HUES6 (cell line): ENCODE measurements at regions not wholly inside any gene's neighbourhood (a gene's known extent, or its start where the extent isn't known, plus 50 kb on each side); places are given as distances from the start of the nearest gene placed in this dataset.

Experiments
- H3K27ac ChIP-seq: 2 replicates; pipeline ENCODE4 v1.7.0; 2013; ENCODE audit warnings: low read depth, mild to moderate bottlenecking, low read length, inconsistent platforms
- H3K27me3 ChIP-seq: 2 replicates; pipeline ENCODE4 v1.6.1; 2013; ENCODE audit warnings: low read length; ENCODE audit not compliant: control insufficient read depth, insufficient read depth
- H3K36me3 ChIP-seq: 2 replicates; pipeline ENCODE4 v1.6.1; 2013; ENCODE audit warnings: low read length; ENCODE audit not compliant: control insufficient read depth, insufficient read depth
- H3K4me1 ChIP-seq: 2 replicates; pipeline ENCODE4 v1.6.1; 2013; ENCODE audit warnings: low read length; ENCODE audit not compliant: control insufficient read depth, insufficient read depth
- H3K4me3 ChIP-seq: 2 replicates; pipeline ENCODE4 v1.5.1; 2013; ENCODE audit warnings: low read depth, low read length
- H3K9ac ChIP-seq: one replicate; pipeline ENCODE4 v1.6.1; 2013; ENCODE audit warnings: mild to moderate bottlenecking, low read length
- H3K9me3 ChIP-seq: 2 replicates; pipeline ENCODE4 v1.6.1; 2013; ENCODE audit warnings: low read depth, low read length; ENCODE audit not compliant: control insufficient read depth, insufficient read depth

DNA sequence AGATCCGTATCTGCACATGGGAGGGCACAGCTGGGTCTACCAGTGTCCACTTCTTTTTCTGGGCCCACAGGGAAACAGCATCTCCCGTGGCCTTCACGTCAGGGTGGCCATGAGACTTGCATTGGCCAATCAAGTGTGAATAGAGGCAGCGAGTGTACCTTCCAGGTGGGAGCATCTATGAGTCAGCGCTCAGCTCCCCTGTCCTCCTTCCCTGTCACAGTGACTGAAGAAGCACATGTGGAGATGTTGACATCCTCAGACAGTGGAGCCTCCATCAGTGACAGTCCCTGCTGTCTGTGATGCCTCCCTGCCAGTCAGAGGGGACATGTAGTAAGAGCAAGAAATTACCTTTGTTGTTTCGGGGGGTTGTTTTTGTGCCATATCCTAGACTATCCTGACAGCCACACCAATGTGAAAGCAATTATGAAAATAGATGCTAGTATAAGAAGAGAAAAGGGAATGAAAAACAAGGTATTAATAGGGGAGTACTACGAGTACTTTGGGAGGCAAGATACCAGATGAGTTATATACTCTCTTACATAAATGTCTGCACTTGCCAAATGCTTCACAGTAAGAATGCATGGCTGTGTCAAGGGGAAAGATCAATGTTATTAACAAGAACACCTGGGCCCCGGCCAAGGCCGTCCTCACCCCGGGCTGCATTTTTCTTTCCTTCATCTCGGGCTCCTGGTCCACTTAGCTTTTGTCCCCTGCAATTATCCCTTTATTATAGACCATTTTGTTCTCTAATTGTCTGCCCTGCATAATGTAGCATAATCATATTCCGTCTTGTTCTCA is 86.0 kb downstream of the MATN1 start:
- Histone ChIP-seq H3K4me3 (no peak overlapping the region), H3K9ac (no peak overlapping the region), H3K36me3 (no peaks in the 10 kb centered on the region), H3K9me3 (no peaks in the 10 kb centered on the region), H3K27ac (no peak overlapping the region), H3K27me3 (no peaks in the 10 kb centered on the region), H3K4me1 (no peaks in the 10 kb centered on the region)

DNA sequence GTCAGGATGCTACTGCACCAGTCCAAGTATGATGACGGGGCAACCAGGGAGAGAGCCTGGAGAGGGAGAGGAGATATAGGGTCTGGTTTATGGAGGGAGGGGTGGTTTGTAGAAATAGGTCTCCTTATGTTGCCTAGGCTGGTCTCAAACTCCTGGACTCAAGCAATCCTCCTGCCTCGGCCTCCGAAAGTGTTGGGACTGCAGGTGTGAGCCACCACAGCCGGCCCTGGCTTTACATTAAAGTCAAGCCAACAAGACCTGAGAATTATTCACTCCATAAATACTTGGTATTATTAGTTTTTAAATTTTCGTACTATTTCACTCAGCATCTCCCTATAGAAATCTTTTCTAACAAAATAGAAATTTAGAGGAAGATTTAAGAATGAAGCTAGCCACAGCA is 86.8 kb downstream of the MATN1 start:
- no peaks in the 10 kb centered on the region for H3K27me3 ChIP-seq
- no peak overlapping the region for H3K9ac ChIP-seq
- no peaks in the 10 kb centered on the region for H3K4me1 ChIP-seq

DNA sequence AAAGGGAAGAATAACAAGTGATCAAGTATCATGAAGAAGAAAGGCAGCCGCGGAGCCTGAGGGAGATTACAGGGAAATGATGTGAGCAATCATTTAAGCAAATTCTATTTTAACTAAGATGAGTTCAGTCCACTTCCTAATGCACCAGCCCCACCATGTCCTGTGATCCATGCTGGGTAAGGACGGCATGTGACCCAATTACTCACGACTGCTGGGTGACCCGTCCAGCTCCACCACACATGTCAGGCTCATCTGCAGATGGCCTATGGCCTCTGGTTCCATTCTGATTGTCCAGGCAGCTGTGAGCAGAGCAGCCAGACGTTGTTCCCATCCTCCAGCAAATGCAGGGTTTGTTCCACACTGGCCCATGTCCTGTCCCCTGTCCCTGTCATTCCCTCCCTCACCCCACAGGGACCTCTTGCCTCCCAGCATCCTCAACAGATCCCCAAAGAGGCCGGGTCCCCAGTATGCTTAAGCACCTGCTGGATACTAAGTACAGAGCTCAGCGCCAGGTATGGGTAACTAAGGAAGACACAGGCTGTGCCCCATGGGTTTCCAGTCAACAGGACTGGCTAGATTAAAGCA is 87.9 kb downstream of the MATN1 start:
- Histone ChIP-seq H3K27ac (no peak overlapping the region), H3K9ac (no peak overlapping the region), H3K27me3 (no peaks in the 10 kb centered on the region), H3K9me3 (no peaks in the 10 kb centered on the region), H3K4me1 (no peaks in the 10 kb centered on the region), H3K36me3 (no peaks in the 10 kb centered on the region), H3K4me3 (no peak overlapping the region)

More for the DNA sequence above, 86.8 kb downstream of the MATN1 start:
- no peak overlapping the region for H3K4me3 ChIP-seq
- H3K27ac ChIP-seq: no peak overlapping the region
- no peaks in the 10 kb centered on the region for H3K9me3 ChIP-seq
- H3K36me3 ChIP-seq: no peaks in the 10 kb centered on the region

- no peak overlapping the region for H3K4me3 ChIP-seq
- H3K36me3 ChIP-seq: no peaks in the 10 kb centered on the region
- no peaks in the 10 kb centered on the region for H3K4me1 ChIP-seq
- H3K27me3 ChIP-seq: no peaks in the 10 kb centered on the region
- no peaks in the 10 kb centered on the region for H3K9me3 ChIP-seq
- H3K9ac ChIP-seq: no peak overlapping the region
- no peak overlapping the region for H3K27ac ChIP-seq
These were observed 88.9 kb downstream of the MATN1 start for GRCh38 chr1:30634507-30634906.

- H3K27ac ChIP-seq: no peak overlapping the region
- no peak overlapping the region for H3K9ac ChIP-seq
- no peaks in the 10 kb centered on the region for H3K36me3 ChIP-seq
- H3K27me3 ChIP-seq: no peaks in the 10 kb centered on the region
- H3K4me1 ChIP-seq: no peaks in the 10 kb centered on the region
- no peak overlapping the region for H3K4me3 ChIP-seq
- H3K9me3 ChIP-seq: no peaks in the 10 kb centered on the region
These were observed 90.1 kb downstream of the MATN1 start for GRCh38 chr1:30633294-30633693.

GRCh38 chr1:30632481-30632880 is 90.9 kb downstream of the MATN1 start:
- no peaks in the 10 kb centered on the region for H3K36me3 ChIP-seq
- no peak overlapping the region for H3K9ac ChIP-seq
- no peaks in the 10 kb centered on the region for H3K4me1 ChIP-seq
- no peak overlapping the region for H3K27ac ChIP-seq
- no peak overlapping the region for H3K4me3 ChIP-seq
- peaks cover under 1% of the 10 kb centered on the region; the same call in 1 of the 2 replicates for H3K9me3 ChIP-seq
- H3K27me3 ChIP-seq: no peaks in the 10 kb centered on the region

GRCh38 chr1:30631700-30632099 is 91.7 kb downstream of the MATN1 start:
- H3K27me3 ChIP-seq: no peaks in the 10 kb centered on the region
- H3K4me3 ChIP-seq: no peak overlapping the region
- H3K27ac ChIP-seq: no peak overlapping the region
- no peaks in the 10 kb centered on the region for H3K36me3 ChIP-seq
- peaks cover 8% of the 10 kb centered on the region for H3K9me3 ChIP-seq
- H3K4me1 ChIP-seq: no peaks in the 10 kb centered on the region
- H3K9ac ChIP-seq: no peak overlapping the region

DNA sequence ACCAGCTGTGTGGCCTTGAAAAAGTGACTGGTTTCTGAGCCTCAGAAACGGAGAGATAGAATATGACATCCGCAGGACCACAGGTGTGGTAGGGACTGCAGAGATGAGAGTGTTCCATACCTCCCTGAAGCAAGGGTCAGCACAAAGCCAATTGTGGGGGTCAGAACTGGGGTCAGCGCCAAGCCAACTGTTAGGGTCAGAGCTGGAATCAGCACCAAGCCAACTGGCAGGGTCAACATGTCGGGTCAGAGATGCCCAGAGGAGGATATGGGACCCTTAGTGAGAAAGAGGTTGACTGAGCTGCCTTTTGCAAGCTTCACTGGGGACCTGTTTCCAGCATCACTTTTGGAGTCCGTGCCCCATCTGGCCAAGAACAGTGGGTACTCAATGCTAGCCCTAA is 93.9 kb downstream of the MATN1 start:
- H3K9me3 ChIP-seq: peaks cover 13% of the 10 kb centered on the region

GRCh38 chr1:30627994-30628393 is 95.4 kb downstream of the MATN1 start:
- H3K27me3 ChIP-seq: no peaks in the 10 kb centered on the region
- H3K36me3 ChIP-seq: no peaks in the 10 kb centered on the region
- no peak overlapping the region for H3K4me3 ChIP-seq
- H3K27ac ChIP-seq: no peak overlapping the region
- no peak overlapping the region for H3K9ac ChIP-seq
- H3K9me3 ChIP-seq: peaks cover 26% of the 10 kb centered on the region
- H3K4me1 ChIP-seq: no peaks in the 10 kb centered on the region

More for the DNA sequence above, 93.9 kb downstream of the MATN1 start:
- H3K4me3 ChIP-seq: no peak overlapping the region
- H3K27me3 ChIP-seq: no peaks in the 10 kb centered on the region
- no peak overlapping the region for H3K27ac ChIP-seq
- no peaks in the 10 kb centered on the region for H3K4me1 ChIP-seq
- no peak overlapping the region for H3K9ac ChIP-seq
- H3K36me3 ChIP-seq: no peaks in the 10 kb centered on the region

- no peak overlapping the region for H3K4me3 ChIP-seq
- H3K27me3 ChIP-seq: no peaks in the 10 kb centered on the region
These were observed 96.2 kb downstream of the MATN1 start for GRCh38 chr1:30627206-30627605.

GRCh38 chr1:30623431-30623830 is 100.0 kb downstream of the MATN1 start:
- Histone ChIP-seq H3K4me1 (peaks cover 3% of the 10 kb centered on the region; the same call in 1 of the 2 replicates), H3K36me3 (no peaks in the 10 kb centered on the region), H3K9me3 (peaks cover 26% of the 10 kb centered on the region), H3K9ac (no peak overlapping the region), H3K27ac (no peak overlapping the region), H3K4me3 (no peak overlapping the region), H3K27me3 (no peaks in the 10 kb centered on the region)

More at GRCh38 chr1:30627206-30627605, 96.2 kb downstream of the MATN1 start:
- Histone ChIP-seq H3K4me1 (no peaks in the 10 kb centered on the region), H3K27ac (no peak overlapping the region), H3K36me3 (no peaks in the 10 kb centered on the region), H3K9me3 (peaks cover 26% of the 10 kb centered on the region), H3K9ac (no peak overlapping the region)
